ACC112 (cell line): ENCODE measurements at regions not wholly inside any gene's neighbourhood (a gene's known extent, or its start where the extent isn't known, plus 50 kb on each side); places are given as distances from the start of the nearest gene placed in this dataset.

Experiments used
- H2AFZ ChIP-seq: fragments of 200-600 bp; sonication (generic); one replicate; pipeline ENCODE4 v1.6.0; 2017; ENCODE audit warnings: antibody characterized with exemption, low read length; ENCODE audit not compliant: unreplicated experiment
- H3K27ac ChIP-seq: fragments of 200-600 bp; sonication (generic); 2 replicates; pipeline ENCODE4 v1.5.1; 2014; ENCODE audit warnings: low read depth, mild to moderate bottlenecking, antibody characterized with exemption, low read length, moderate library complexity
- H3K27me3 ChIP-seq: fragments of 200-600 bp; sonication (generic); 2 replicates; pipeline ENCODE4 v1.6.1; 2014; ENCODE audit warnings: mild to moderate bottlenecking, antibody characterized with exemption, low read length, moderate library complexity, mixed read lengths; ENCODE audit not compliant: insufficient read depth
- H3K36me3 ChIP-seq: fragments of 200-600 bp; sonication (generic); 2 replicates; pipeline ENCODE4 v1.6.1; 2016; ENCODE audit warnings: mild to moderate bottlenecking, antibody characterized with exemption, low read length, moderate library complexity, mixed read lengths; ENCODE audit not compliant: insufficient read depth
- H3K4me1 ChIP-seq: fragments of 200-600 bp; sonication (generic); one replicate; pipeline ENCODE4 v1.6.1; 2016; ENCODE audit warnings: low read length, mixed read lengths; ENCODE audit not compliant: insufficient read depth, unreplicated experiment, control insufficient read depth
- H3K4me3 ChIP-seq: fragments of 200-600 bp; sonication (generic); 2 replicates; pipeline ENCODE4 v1.5.1; 2014; ENCODE audit warnings: mild to moderate bottlenecking, low read depth, low read length
- H3K79me2 ChIP-seq: fragments of 200-600 bp; sonication (generic); one replicate; pipeline ENCODE4 v1.6.0; 2016; ENCODE audit warnings: low read length; ENCODE audit not compliant: control insufficient read depth, unreplicated experiment, insufficient read depth

DNA sequence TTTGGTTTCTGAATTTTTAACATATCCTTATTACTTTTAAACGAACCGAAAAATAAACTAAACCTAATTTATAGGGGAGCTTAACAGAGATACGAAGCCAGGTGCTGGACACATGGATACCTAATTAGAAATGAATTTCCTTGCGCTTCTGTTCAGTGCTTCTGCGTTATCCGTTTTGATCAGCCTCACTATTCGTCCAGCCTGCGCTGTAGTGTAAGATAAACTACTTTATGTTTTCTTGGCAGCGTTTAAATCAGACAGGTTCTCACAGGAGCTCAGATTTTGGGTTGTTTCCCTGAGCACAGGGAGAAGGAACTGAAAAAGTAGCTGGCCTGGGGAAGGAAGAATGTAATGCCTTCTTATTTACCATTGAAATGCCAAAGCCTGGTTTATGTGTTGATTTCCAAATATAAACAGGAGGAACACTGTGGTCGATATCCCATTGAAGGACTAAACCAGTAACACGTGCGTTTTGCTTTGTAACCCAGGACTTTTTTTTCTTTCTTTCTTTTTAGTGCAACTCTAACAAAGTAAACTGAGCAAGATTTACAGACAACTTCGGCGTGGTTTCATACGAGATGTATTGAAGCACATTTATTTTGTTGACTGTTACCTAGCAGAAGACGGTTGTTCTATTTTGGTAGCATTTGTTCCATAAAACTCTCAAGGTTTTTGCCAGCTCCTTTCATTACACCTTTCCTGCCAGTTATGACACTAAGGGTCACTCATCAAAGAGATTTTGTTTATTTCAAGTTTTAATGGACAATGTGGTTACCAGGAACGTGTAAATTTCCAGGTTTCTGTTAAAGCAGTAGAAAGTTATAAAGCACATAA is 214.8 kb upstream of the HEY2 start:
- Histone ChIP-seq H3K79me2 (no peaks in the 10 kb centered on the region), H3K36me3 (no peaks in the 10 kb centered on the region), H3K4me3 (peak overlapping the region; percentile 42; the same call in 1 of the 2 replicates), H3K4me1 (no peaks in the 10 kb centered on the region), H3K27ac (no peak overlapping the region), H3K27me3 (peaks cover 76% of the 10 kb centered on the region), H2AFZ (peak overlapping the region; percentile 11)

DNA sequence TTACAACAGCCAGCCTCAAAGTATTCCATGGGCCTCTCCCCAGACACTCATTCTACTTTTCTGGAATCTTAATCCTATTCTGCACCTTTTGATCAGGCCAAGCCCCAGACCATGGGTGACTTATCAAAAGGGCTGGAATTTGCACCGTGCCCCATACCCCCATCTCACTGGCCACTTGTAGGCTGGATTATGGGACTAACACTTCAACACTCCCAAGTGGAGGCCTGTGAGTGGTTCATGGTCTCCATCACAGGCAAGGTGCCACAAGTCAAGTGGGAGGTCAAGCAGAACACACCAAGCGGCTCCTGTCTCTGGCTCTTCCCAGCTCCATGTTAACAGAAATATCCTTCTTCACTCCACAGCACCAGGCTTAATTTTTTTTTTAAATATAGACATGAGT is 212.3 kb upstream of the HEY2 start:
- no peak overlapping the region for H2AFZ ChIP-seq
- H3K36me3 ChIP-seq = no peaks in the 10 kb centered on the region
- no peaks in the 10 kb centered on the region for H3K4me1 ChIP-seq
- H3K79me2 ChIP-seq = no peaks in the 10 kb centered on the region
- H3K27ac ChIP-seq = no peak overlapping the region
- H3K27me3 ChIP-seq = peaks cover 56% of the 10 kb centered on the region
- no peak overlapping the region for H3K4me3 ChIP-seq

DNA sequence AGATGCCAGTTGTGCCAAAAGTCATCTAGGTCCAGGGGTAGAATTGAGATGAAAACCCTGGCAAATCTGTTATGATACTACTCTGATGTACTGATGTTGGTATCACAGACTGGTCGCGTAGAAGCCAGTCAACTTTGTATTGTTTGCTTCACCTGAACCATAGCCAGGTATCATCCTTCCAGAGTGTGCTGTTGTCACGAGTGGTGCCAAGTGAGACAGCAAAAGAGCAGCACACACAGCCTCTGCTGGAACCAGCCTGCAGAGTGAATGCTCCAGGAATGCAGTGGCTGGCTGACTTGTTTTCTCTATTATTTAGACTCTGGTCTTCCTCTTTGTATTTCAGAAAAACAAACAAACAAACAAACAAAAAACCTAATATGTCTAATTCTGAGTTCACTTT is 209.5 kb upstream of the HEY2 start:
- Histone ChIP-seq H3K36me3 (no peaks in the 10 kb centered on the region), H2AFZ (no peak overlapping the region), H3K4me3 (no peak overlapping the region), H3K79me2 (no peaks in the 10 kb centered on the region), H3K27me3 (peaks cover 45% of the 10 kb centered on the region), H3K4me1 (no peaks in the 10 kb centered on the region), H3K27ac (no peak overlapping the region)

DNA sequence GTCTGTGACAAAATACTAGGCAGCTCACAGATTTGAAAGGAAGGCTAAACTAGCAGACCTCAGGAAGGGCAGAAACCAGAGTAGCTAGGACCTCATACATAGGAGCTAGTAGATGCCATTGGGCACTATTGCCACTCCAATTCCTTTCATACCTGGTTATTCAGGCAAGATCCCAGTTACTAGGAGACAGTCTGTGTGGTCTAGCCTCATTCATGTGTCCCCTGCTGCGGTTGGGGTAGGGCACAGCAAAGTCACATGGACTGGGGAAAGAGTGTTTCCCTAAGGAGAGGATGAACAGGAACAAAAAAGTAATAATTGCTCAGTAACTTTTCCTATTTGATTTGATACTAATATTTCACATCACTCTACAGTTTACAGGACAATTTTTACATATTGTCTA is 204.6 kb upstream of the HEY2 start:
- no peak overlapping the region for H2AFZ ChIP-seq
- no peak overlapping the region for H3K4me3 ChIP-seq
- no peak overlapping the region for H3K27ac ChIP-seq

DNA sequence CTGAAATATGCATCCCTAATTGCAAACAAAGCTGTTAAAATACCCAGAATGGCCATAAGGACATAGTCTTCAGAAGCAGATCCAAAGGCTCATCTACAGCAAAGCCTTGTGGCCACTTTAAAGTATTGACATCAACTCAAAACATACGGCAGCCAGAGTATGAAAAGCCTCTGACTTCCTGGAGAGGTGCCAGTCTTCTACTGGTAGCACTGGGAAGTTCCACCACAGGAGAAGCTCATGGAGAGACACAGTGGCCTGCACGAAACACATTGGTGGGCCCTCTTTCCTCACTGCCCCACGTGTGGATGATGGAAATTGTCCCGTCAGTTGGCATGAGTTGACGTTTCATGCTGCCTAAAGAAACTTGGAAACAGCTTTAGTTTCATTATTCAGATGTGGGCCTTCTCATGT is 202.6 kb upstream of the HEY2 start:
- no peaks in the 10 kb centered on the region for H3K79me2 ChIP-seq
- no peak overlapping the region for H3K27ac ChIP-seq
- H3K4me1 ChIP-seq = no peaks in the 10 kb centered on the region
- H3K36me3 ChIP-seq = no peaks in the 10 kb centered on the region
- H3K4me3 ChIP-seq = no peak overlapping the region
- H3K27me3 ChIP-seq = peaks cover 37% of the 10 kb centered on the region
- no peak overlapping the region for H2AFZ ChIP-seq

More for the DNA sequence above, 204.6 kb upstream of the HEY2 start:
- Histone ChIP-seq H3K79me2 (no peaks in the 10 kb centered on the region), H3K36me3 (no peaks in the 10 kb centered on the region), H3K4me1 (no peaks in the 10 kb centered on the region), H3K27me3 (peaks cover 29% of the 10 kb centered on the region; the same call in 1 of the 2 replicates)

DNA sequence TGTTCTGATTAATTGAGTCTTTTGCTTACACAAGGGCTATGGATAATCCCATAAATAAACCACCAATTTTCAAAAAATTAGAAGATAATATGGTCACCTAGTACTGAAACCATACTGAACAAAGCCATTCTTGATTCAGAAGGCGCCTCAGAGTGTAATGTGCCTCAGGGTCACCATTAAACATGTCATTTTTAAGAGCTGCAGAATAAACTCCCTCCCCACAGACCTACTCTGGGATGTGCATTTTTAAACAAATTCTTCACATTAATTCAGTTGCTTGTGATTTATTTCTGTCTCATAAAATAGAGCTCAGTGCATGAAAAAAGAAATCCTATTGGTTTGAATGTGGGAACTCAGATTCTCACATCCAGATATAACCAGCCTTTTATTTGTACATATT is 202.1 kb upstream of the HEY2 start:
- H3K4me3 ChIP-seq = no peak overlapping the region
- no peak overlapping the region for H3K27ac ChIP-seq

DNA sequence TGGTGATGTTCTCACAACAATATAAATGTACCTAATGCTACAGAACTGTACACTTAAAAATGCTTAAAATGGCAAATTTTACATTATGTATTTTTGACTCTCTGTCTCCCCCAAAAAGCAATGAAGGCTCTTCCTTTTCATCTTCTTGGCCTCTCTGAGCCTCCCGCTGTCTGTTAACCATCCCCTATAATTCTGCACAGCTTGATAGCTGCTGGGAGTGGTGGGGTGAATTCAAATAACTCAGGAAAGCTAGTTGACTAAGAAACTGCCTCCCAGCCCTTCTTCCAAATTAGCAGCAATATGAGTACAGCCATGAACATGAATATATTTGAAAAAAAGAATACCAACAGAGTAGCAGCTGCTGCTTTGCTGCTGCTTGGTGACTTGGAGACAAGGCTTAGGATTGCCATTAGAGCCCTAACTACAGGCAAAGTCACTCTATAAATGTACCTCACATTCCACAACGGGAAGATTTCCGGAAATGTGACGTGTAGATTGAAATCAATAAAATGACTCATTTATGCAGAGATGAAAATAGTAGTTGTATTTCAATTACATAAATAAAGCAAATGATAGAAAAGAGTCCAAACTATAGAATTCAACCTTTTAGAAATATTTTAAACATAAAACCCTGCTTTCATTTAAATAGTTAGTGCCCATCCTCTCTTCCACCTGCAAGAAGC is 200.1 kb upstream of the HEY2 start:
- no peaks in the 10 kb centered on the region for H3K4me1 ChIP-seq
- H3K27me3 ChIP-seq = peaks cover 27% of the 10 kb centered on the region
- H3K4me3 ChIP-seq = no peak overlapping the region
- H3K27ac ChIP-seq = no peak overlapping the region
- H2AFZ ChIP-seq = no peak overlapping the region
- H3K36me3 ChIP-seq = no peaks in the 10 kb centered on the region
- no peaks in the 10 kb centered on the region for H3K79me2 ChIP-seq

More for the DNA sequence above, 202.1 kb upstream of the HEY2 start:
- no peak overlapping the region for H2AFZ ChIP-seq
- no peaks in the 10 kb centered on the region for H3K4me1 ChIP-seq
- no peaks in the 10 kb centered on the region for H3K79me2 ChIP-seq
- H3K27me3 ChIP-seq = peaks cover 37% of the 10 kb centered on the region
- no peaks in the 10 kb centered on the region for H3K36me3 ChIP-seq

DNA sequence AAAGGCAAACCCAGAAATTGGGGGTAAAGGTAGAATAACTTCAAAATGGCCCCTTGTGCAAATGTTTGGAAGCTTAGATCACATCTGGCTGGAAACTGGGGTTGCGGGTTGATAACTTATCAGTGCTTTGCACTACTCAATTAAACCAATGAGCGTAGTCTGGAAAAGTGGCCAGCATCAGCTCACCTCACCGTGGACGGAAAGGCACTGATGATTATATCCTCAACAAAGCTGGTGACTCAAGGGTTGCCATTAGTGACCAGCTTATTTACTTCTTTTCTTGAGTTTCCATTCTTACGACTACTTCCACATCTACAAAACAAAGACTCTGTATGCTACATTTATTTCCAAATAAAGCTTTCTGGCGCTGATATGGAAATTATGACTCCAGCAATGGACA is 198.5 kb upstream of the HEY2 start:
- no peaks in the 10 kb centered on the region for H3K79me2 ChIP-seq
- H3K4me1 ChIP-seq = no peaks in the 10 kb centered on the region
- H3K4me3 ChIP-seq = no peak overlapping the region
- no peak overlapping the region for H3K27ac ChIP-seq
- H3K36me3 ChIP-seq = no peaks in the 10 kb centered on the region
- H2AFZ ChIP-seq = no peak overlapping the region
- peaks cover 23% of the 10 kb centered on the region for H3K27me3 ChIP-seq

DNA sequence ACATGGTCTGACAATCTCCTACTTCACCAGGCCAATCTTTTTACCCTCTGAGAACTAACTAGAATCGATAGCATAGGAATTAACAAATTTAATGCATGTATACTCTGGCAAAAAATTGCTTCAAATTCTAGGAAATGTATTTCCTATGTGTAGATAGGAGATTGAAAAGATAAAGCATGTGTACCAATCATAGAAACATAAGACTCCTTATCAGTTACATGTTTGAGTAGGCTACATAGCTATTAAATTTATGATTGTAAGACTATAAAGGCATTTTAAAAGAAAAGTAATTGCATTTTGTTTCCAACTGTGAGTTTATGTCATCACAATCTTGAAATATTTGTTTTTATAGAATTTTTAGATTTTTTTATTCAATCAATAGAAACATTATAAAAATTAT is 196.6 kb upstream of the HEY2 start:
- Histone ChIP-seq H3K27me3 (peaks cover 32% of the 10 kb centered on the region), H3K27ac (no peak overlapping the region), H2AFZ (no peak overlapping the region), H3K4me3 (no peak overlapping the region), H3K4me1 (no peaks in the 10 kb centered on the region), H3K36me3 (no peaks in the 10 kb centered on the region), H3K79me2 (no peaks in the 10 kb centered on the region)

DNA sequence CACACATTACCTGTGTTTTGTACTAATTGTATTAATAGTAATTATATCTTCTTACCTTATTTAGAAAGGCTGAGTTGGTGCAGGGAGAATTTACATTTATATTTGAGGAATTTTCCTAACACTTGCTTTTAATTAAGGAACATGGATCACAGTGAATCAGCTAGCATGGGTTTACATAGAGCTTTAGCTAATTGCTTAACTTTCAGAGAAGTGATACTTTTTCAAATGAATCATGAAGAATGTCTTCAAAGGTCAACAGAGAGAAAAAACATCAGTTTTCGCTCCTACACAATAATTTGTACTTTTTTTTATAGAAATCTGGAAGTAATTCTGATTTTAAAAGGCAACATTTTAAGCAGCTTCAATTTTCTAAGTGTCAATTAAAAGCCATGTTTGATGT is 195.0 kb upstream of the HEY2 start:
- H3K79me2 ChIP-seq = no peaks in the 10 kb centered on the region
- no peak overlapping the region for H2AFZ ChIP-seq
- H3K36me3 ChIP-seq = no peaks in the 10 kb centered on the region
- no peaks in the 10 kb centered on the region for H3K4me1 ChIP-seq
- peaks cover 40% of the 10 kb centered on the region for H3K27me3 ChIP-seq
- H3K4me3 ChIP-seq = no peak overlapping the region
- H3K27ac ChIP-seq = no peak overlapping the region
